ENCODE measurements at regions not wholly inside any gene's neighbourhood (a gene's known extent, or its start where the extent isn't known, plus 50 kb on each side); places are given as distances from the start of the nearest gene placed in this dataset.

DNA sequence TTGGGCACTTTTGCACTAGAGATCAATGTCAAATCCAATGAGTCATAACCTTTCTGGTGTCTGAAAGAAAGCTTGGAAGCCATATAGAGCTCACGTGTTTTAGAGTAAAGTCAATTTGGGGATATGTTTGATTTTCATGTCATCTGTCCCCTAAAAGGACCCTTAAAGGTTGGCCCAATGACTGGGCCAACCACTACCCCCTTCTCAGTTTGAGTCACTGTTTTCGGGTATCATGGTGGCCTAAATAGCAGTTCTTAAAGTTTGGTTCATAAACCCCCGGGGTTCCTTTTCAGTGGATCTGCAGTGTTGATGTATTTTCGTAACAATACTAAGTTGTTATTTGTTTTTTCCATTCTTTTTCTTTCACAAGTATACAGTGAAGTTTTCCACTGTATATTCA, 327.6 kb downstream of the PRL start:
- intact Hi-C loops (cut with DNase I), result no loop called here
- Histone ChIP-seq H3K27ac (no peak overlapping the region), H3K27me3 (no peaks in the 10 kb centered on the region), H3K9me3 (no peaks in the 10 kb centered on the region), H3K4me1 (peaks cover 6% of the 10 kb centered on the region), H3K4me3 (no peak overlapping the region), H3K36me3 (no peaks in the 10 kb centered on the region)
- TF ChIP-seq, protein P1, sequence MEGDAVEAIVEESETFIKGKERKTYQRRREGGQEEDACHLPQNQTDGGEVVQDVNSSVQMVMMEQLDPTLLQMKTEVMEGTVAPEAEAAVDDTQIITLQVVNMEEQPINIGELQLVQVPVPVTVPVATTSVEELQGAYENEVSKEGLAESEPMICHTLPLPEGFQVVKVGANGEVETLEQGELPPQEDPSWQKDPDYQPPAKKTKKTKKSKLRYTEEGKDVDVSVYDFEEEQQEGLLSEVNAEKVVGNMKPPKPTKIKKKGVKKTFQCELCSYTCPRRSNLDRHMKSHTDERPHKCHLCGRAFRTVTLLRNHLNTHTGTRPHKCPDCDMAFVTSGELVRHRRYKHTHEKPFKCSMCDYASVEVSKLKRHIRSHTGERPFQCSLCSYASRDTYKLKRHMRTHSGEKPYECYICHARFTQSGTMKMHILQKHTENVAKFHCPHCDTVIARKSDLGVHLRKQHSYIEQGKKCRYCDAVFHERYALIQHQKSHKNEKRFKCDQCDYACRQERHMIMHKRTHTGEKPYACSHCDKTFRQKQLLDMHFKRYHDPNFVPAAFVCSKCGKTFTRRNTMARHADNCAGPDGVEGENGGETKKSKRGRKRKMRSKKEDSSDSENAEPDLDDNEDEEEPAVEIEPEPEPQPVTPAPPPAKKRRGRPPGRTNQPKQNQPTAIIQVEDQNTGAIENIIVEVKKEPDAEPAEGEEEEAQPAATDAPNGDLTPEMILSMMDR (IDR thresholded peaks at IDR 0.05), result no peak
- no peak for TF ChIP-seq POLR2AphosphoS5 (IDR thresholded peaks at IDR 0.05; ENCODE audit: insufficient read depth in 1 of 2, low read depth in 1 of 2)
- DNase-seq (ENCODE audit: extremely low spot score in 2 of 2), result no peak

DNA sequence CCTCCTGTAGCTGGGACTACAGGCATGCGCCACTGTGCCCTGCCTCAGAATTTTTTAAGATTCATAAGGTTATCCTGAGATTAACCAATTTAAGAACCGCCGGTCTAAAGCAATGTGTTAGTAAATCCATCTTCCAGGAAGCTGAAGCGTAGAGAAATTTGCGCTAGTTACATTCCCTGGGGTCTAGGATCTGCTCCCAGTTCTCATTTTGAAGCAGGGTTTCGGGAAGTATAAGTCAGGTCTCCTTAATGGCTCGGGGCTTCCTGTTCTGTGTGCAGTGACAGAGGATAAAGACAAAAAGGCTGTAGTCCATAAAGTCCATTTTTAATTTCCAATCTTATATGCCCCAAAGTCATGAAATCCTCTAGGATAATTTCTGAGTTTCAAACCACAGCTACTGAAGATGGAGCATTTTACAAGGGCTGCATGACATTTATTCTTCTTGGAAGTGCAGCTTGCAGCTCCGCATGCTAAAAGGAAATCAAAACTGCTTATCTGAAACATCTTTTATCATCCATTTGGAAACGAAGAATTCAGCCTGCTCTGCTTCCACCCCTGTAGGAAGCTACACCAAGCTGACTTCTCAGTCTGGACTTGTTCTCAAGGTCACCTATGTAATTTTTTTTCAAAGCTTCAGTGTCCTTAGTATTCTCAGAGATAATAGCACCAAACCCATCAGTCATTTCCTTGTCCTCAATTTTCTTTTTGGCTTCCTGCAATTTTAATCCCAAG, 326.1 kb downstream of the PRL start:
- Histone ChIP-seq H3K4me3 (no peak overlapping the region), H3K4me1 (peaks cover 6% of the 10 kb centered on the region), H3K27me3 (no peaks in the 10 kb centered on the region), H3K9me3 (no peaks in the 10 kb centered on the region), H3K27ac (no peak overlapping the region), H3K36me3 (no peaks in the 10 kb centered on the region)
- DNase-seq (ENCODE audit: extremely low spot score in 2 of 2), result no peak
- intact Hi-C loops (cut with DNase I), result no loop called here
- TF ChIP-seq POLR2AphosphoS5 (IDR thresholded peaks at IDR 0.05; ENCODE audit: insufficient read depth in 1 of 2, low read depth in 1 of 2) (no peak), POLR2A (IDR thresholded peaks at IDR 0.05) (no peak)
- TF ChIP-seq, protein P1 (IDR thresholded peaks at IDR 0.05), result no peak

DNA sequence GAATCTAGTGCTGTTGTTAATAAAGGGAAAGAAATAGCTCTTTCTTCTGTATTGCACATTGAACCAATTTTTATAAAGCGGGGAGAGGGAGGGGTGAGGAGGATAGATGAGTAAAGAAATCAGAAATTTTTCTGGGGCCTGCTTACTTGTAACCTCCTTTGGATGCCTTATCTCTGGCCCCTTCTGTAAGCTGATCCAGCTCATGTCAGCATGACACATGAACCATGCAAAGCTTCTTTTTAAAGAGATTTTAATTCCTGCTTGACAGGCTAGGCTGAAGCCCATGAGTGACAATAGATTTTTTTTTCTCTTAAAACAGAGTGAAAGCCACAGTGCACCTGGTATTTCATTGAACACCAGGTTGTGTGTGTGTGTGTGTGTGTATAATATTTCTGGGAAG, 325.3 kb downstream of the PRL start:
- Histone ChIP-seq H3K4me3 (no peak overlapping the region), H3K27ac (no peak overlapping the region)

DNA sequence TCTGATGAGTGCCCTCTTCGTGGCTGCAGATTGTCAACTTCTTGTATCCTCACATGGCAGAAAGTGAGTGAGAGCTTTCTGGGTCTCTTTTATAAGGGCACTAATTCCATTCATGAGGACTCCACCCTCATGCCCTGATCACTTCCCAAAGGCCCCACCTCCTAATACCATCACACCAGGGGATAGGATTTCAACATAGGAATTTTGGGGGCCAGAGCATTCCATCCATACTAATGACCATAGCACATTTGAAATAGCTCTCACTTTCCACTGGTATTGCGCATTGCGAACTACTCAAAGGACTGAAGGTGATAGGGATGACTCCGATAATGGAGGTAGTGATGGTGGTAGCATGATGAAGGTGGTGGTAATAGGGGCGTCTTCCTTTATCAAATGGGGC, 324.3 kb downstream of the PRL start:
- no peak overlapping the region for H3K27ac ChIP-seq
- intact Hi-C loops (cut with DNase I), result no loop called here
- H3K4me1 ChIP-seq, result peaks cover 6% of the 10 kb centered on the region
- TF ChIP-seq, protein P1 (IDR thresholded peaks at IDR 0.05), result no peak
- no peak for TF ChIP-seq POLR2AphosphoS5 (IDR thresholded peaks at IDR 0.05; ENCODE audit: insufficient read depth in 1 of 2, low read depth in 1 of 2)
- TF ChIP-seq POLR2A (IDR thresholded peaks at IDR 0.05), result no peak
- H3K9me3 ChIP-seq, result no peaks in the 10 kb centered on the region
- no peaks in the 10 kb centered on the region for H3K36me3 ChIP-seq
- no peak overlapping the region for H3K4me3 ChIP-seq
- no peak for DNase-seq (ENCODE audit: extremely low spot score in 2 of 2)
- no peaks in the 10 kb centered on the region for H3K27me3 ChIP-seq

More for the DNA sequence above, 325.3 kb downstream of the PRL start:
- peaks cover 6% of the 10 kb centered on the region for H3K4me1 ChIP-seq
- H3K9me3 ChIP-seq, result no peaks in the 10 kb centered on the region
- TF ChIP-seq POLR2A (IDR thresholded peaks at IDR 0.05), result no peak
- TF ChIP-seq, protein P1 (IDR thresholded peaks at IDR 0.05), result no peak
- TF ChIP-seq POLR2AphosphoS5 (IDR thresholded peaks at IDR 0.05; ENCODE audit: insufficient read depth in 1 of 2, low read depth in 1 of 2), result no peak
- intact Hi-C loops (cut with DNase I), result no loop called here
- H3K36me3 ChIP-seq, result no peaks in the 10 kb centered on the region
- no peaks in the 10 kb centered on the region for H3K27me3 ChIP-seq
- no peak for DNase-seq (ENCODE audit: extremely low spot score in 2 of 2)

DNA sequence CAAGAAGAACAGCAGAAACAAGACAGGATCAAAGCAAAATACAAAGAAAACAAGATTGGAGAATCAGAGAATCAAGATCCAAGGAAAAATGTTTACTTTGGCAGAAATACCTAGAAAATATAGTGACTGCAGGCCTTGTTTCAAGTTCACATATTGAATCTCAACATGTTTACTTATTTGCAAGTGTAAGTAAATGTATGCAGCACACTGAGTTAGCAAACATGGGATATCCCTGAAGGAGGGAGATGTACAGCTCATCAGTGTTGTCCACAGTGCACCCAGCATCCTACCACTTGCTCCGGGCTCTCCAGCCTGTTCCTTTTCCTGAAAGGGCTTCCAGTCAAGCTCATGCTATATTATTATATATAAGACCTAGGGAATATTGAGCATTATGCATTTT, 319.5 kb downstream of the PRL start:
- intact Hi-C loops (cut with DNase I), result no loop called here
- H3K36me3 ChIP-seq, result no peaks in the 10 kb centered on the region
- DNase-seq (ENCODE audit: extremely low spot score in 2 of 2), result no peak
- no peaks in the 10 kb centered on the region for H3K27me3 ChIP-seq
- TF ChIP-seq, protein P1 (IDR thresholded peaks at IDR 0.05), result no peak
- no peak for TF ChIP-seq POLR2AphosphoS5 (IDR thresholded peaks at IDR 0.05; ENCODE audit: insufficient read depth in 1 of 2, low read depth in 1 of 2)
- no peak for TF ChIP-seq POLR2A (IDR thresholded peaks at IDR 0.05)
- no peak overlapping the region for H3K27ac ChIP-seq
- no peak overlapping the region for H3K4me3 ChIP-seq
- no peaks in the 10 kb centered on the region for H3K4me1 ChIP-seq
- H3K9me3 ChIP-seq, result no peaks in the 10 kb centered on the region
